Pancreas (tissue), 10 donors: ENCODE measurements at regions not wholly inside any gene's neighbourhood (a gene's known extent, or its start where the extent isn't known, plus 50 kb on each side); places are given as distances from the start of the nearest gene placed in this dataset.

Source experiments
- ATAC-seq, 4 donors: fragments of 200-7000 bp; cut with Tn5 transposase; one replicate each; pipeline versions ENCODE4 v1.8.0 to v1.9.1; 2020; ENCODE audit warnings: mild to moderate bottlenecking in 4 of 4, moderate library complexity in 4 of 4
- DNase-seq, 6 donors: peaks; one replicate each; pipeline ENCODE4 v3.0.0-alpha.2; 2020
- FAIRE-seq: peaks from 2 replicates; lab custom pipeline; 2012; peaks lifted over from hg19 to GRCh38; lab: Jason Lieb, UNC
- H3K27ac ChIP-seq, 4 donors: fragments of 200-600 bp; sonication (generic); 1 replicate in 3 of 4; 2 replicates in 1 of 4; pipeline versions ENCODE4 v1.5.0 to v1.8.0; 2020
- H3K27me3 ChIP-seq, 4 donors: fragments of 200-600 bp; one replicate each; pipeline ENCODE4 v1.8.0; 2021
- H3K36me3 ChIP-seq, 3 donors: fragments of 200-600 bp; sonication (generic) in 1 of 3; one replicate each; pipeline versions ENCODE4 v1.5.0 to v1.8.0; 2020 to 2021
- H3K4me1 ChIP-seq, 3 donors: fragments of 200-600 bp; one replicate each; pipeline ENCODE4 v1.8.0; 2021
- H3K4me3 ChIP-seq, 4 donors: fragments of 200-600 bp; sonication (generic) in 2 of 4; one replicate each; pipeline versions ENCODE4 v1.5.0 to v1.8.0; 2020 to 2021
- H3K9me3 ChIP-seq, 4 donors: fragments of 200-600 bp; one replicate each; pipeline ENCODE4 v1.8.0; 2021
- CTCF ChIP-seq, 4 donors: fragments of 200-600 bp; sonication (generic) in 3 of 4; IDR thresholded peaks; one replicate each; pipeline versions ENCODE4 v1.5.0 to v1.8.0; 2021; ENCODE audit warnings: antibody characterized with exemption in 4 of 4
- WGBS, 2 donors: extraction: QIAGEN DNeasy Blood & Tissue Kit; methylation state at CpG; one replicate each; pipeline ENCODE4 v1.1.7; 2013; 5-methylcytosine and 5-hydroxymethylcytosine counted together
- intact Hi-C, 3 donors: fragments of 100-400 bp; cut with DNase I; formaldehyde crosslinking; loops; one replicate each; pipeline versions ENCODE4 v1.11.1 to v1.14.2; 2022
- donor health status: healthy with polysubstance abuse.
- donor health status: DM: no; HTN: no; CAD: no; lungs with moderate emphysema.
- donor health status: DM: no; HTN: no; CAD: no.
- donor health status: control.
- donor health status: control.
- donor health status: Bipolar disorder and iron deficiency.
- donor health status: DM: yes; HTN: yes; CAD: no.
- donor health status: DM: no; HTN: no; CAD: no.
- donor health status: DM: no; HTN: no; CAD: no.
- donor health status: DM: yes; HTN: yes; CAD: no.

- 73 to 84% methylated on average over 4 of the region's 4 CpGs for WGBS, 2 donors
- no peak for FAIRE-seq
These were observed 293.2 kb upstream of the ZNF804A start for GRCh38 chr2:184305105-184305504.

GRCh38 chr2:184308706-184309105 lies 289.6 kb upstream of the ZNF804A start:
- no peak for FAIRE-seq
- no peaks in the 10 kb centered on the region for H3K4me1 ChIP-seq
- no peak for TF ChIP-seq CTCF (IDR thresholded peaks at IDR 0.05)
- WGBS, 2 donors = 65 to 80% methylated on average over 1 of the region's 1 CpG
- intact Hi-C loops = no loop called here
- no peak for DNase-seq
- H3K27me3 ChIP-seq = no peaks in the 10 kb centered on the region
- no peak for ATAC-seq
- H3K4me3 ChIP-seq = no peak overlapping the region
- H3K9me3 ChIP-seq = no peaks in the 10 kb centered on the region
- no peak overlapping the region for H3K27ac ChIP-seq
- no peaks in the 10 kb centered on the region for H3K36me3 ChIP-seq

More at GRCh38 chr2:184305105-184305504, 293.2 kb upstream of the ZNF804A start:
- H3K4me1 ChIP-seq = no peaks in the 10 kb centered on the region
- ATAC-seq (no peak), DNase-seq (no peak)
- H3K36me3 ChIP-seq = no peaks in the 10 kb centered on the region
- intact Hi-C loops = no loop called here
- H3K27me3 ChIP-seq = no peaks in the 10 kb centered on the region
- TF ChIP-seq CTCF (IDR thresholded peaks at IDR 0.05) = no peak
- no peak overlapping the region for H3K4me3 ChIP-seq
- no peaks in the 10 kb centered on the region for H3K9me3 ChIP-seq
- H3K27ac ChIP-seq = no peak overlapping the region

DNA sequence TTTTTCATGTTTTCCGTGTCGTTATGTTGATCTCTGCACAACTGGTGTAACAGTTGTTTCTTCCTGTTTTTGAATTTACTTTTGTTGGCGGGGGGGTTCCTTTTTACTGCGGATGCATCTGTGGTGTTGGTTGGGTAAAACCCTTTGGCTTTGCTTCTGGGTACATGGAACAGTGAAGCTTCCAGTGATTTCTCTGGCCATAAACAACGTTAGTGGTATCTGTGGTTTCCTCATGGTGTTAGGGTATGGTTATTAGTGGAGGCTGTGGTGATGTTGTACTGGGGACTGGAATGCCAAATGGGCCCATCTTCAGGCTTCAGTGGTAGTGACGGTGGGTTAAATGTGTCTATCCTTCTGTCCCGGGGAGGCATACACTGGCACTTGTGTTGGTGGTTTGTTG lies 285.4 kb upstream of the ZNF804A start:
- Histone ChIP-seq H3K36me3 (no peaks in the 10 kb centered on the region), H3K27ac (no peak overlapping the region), H3K9me3 (no peaks in the 10 kb centered on the region), H3K4me1 (no peaks in the 10 kb centered on the region), H3K27me3 (no peaks in the 10 kb centered on the region), H3K4me3 (no peak overlapping the region)
- DNase-seq (no peak), ATAC-seq (no peak), FAIRE-seq (no peak)
- no peak for TF ChIP-seq CTCF (IDR thresholded peaks at IDR 0.05)
- intact Hi-C loops = no loop called here
- WGBS, 2 donors = 75 to 83% methylated on average over 7 of the region's 7 CpGs

- FAIRE-seq = no peak
- Histone ChIP-seq H3K4me3 (no peak overlapping the region), H3K4me1 (no peaks in the 10 kb centered on the region), H3K27ac (no peak overlapping the region), H3K27me3 (no peaks in the 10 kb centered on the region), H3K9me3 (no peaks in the 10 kb centered on the region), H3K36me3 (no peaks in the 10 kb centered on the region)
- no peak for ATAC-seq
- intact Hi-C loops = no loop called here
- TF ChIP-seq CTCF (IDR thresholded peaks at IDR 0.05) = no peak
- DNase-seq = no peak
- 82 to 93% methylated on average over 2 of the region's 2 CpGs for WGBS, 2 donors
These were observed 283.5 kb upstream of the ZNF804A start for GRCh38 chr2:184314829-184315228.

- intact Hi-C loops = no loop called here
- Histone ChIP-seq H3K4me3 (no peak overlapping the region), H3K9me3 (no peaks in the 10 kb centered on the region), H3K36me3 (no peaks in the 10 kb centered on the region), H3K4me1 (no peaks in the 10 kb centered on the region), H3K27ac (no peak overlapping the region), H3K27me3 (no peaks in the 10 kb centered on the region)
- ATAC-seq (no peak), DNase-seq (no peak), FAIRE-seq (no peak)
- 74 to 84% methylated on average over 2 of the region's 2 CpGs for WGBS, 2 donors
- TF ChIP-seq CTCF (IDR thresholded peaks at IDR 0.05) = no peak
These were observed 281.4 kb upstream of the ZNF804A start for GRCh38 chr2:184316921-184317320.
